Thyroid gland (tissue), 4 donors: ENCODE measurements at regions not wholly inside any gene's neighbourhood (a gene's known extent, or its start where the extent isn't known, plus 50 kb on each side); places are given as distances from the start of the nearest gene placed in this dataset.

ENCODE experiments used
- POLR2A ChIP-seq, 2 donors: fragments of 450-650 bp; IDR thresholded peaks; one replicate each; pipeline ENCODE4 v1.6.1; 2017; ENCODE audit warnings: antibody characterized with exemption in 2 of 2, mild to moderate bottlenecking in 2 of 2, moderate library complexity in 1 of 2
- TF ChIP-seq, protein P1 (sequence below), 6 experiments: fragments of 200-600 bp in 3 of 6; fragments of 450-650 bp in 3 of 6; sonication (generic) in 3 of 6; IDR thresholded peaks; one replicate each; pipeline ENCODE4 v1.5.1; 2016 to 2019; ENCODE audit warnings: antibody characterized with exemption in 6 of 6, mild to moderate bottlenecking in 2 of 6, inconsistent platforms in 1 of 6, moderate library complexity in 1 of 6

DNA sequence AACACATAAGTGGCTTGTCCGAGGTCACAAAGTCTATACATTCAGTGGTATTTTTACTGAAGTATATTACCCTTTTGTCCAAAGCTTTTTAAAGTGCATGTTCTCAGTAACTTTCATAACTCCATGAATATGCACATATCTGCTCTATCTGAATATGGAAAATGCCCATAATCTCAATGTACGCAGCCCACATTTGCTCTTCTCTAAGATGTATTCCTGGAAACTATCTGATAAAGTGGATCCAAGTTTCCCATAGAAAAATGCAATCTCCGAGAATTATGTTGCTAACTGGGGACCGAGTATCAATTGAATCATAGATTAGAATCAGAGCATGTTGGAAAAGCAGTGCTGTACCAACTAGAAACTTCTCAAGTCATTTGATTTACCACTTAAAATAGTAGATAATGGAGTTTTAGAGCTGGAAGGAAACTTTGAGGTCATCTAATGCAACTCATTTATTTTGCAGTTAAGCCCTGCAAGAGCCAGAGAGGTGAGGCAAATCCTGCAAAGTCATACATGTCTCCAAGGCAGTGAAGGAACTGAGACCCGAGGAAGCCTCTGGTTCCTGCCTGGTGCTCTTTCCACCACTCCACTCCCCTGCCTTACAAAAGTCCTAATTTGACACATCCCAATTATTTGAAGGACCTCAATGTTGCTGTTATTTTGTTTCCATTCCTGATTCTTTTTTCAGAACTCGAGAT is 69.4 kb downstream of the CYCS start:
- TF ChIP-seq POLR2A (IDR thresholded peaks at IDR 0.05): no peak
- TF ChIP-seq, protein P1, sequence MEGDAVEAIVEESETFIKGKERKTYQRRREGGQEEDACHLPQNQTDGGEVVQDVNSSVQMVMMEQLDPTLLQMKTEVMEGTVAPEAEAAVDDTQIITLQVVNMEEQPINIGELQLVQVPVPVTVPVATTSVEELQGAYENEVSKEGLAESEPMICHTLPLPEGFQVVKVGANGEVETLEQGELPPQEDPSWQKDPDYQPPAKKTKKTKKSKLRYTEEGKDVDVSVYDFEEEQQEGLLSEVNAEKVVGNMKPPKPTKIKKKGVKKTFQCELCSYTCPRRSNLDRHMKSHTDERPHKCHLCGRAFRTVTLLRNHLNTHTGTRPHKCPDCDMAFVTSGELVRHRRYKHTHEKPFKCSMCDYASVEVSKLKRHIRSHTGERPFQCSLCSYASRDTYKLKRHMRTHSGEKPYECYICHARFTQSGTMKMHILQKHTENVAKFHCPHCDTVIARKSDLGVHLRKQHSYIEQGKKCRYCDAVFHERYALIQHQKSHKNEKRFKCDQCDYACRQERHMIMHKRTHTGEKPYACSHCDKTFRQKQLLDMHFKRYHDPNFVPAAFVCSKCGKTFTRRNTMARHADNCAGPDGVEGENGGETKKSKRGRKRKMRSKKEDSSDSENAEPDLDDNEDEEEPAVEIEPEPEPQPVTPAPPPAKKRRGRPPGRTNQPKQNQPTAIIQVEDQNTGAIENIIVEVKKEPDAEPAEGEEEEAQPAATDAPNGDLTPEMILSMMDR (IDR thresholded peaks at IDR 0.05): no peak
